OCI-LY7 (cell line): ENCODE measurements at regions not wholly inside any gene's neighbourhood (a gene's known extent, or its start where the extent isn't known, plus 50 kb on each side); places are given as distances from the start of the nearest gene placed in this dataset.

Source experiments
- BruUV-seq: library from RNA; stranded (reverse); fragments of 400-500 nt; replicated peaks from 2 replicates; lab custom pipeline; 2021; lab: Mats Ljungman, UMichigan
- CTCF ChIA-PET: fragments of 300-600 bp; sonication (Branson Sonifier 250); formaldehyde crosslinking; loops from one replicate; lab custom pipeline; 2022; ENCODE audit warnings: antibody characterized with exemption; ENCODE audit not compliant: unreplicated experiment; lab: Charles Lee
- POLR2A ChIA-PET: fragments of 300-600 bp; sonication (Branson Sonifier 250); formaldehyde crosslinking; loops from one replicate; lab custom pipeline; 2022; ENCODE audit warnings: antibody characterized with exemption; lab: Charles Lee
- DNase-seq: peaks from one replicate; pipeline ENCODE4 v3.0.0-alpha.2; 2015; ENCODE audit warnings: low spot score
- H2AFZ ChIP-seq: fragments of 200-600 bp; sonication (generic), shearing (Covaris generic); 2 replicates; pipeline ENCODE4 v1.6.1; 2014; ENCODE audit warnings: mild to moderate bottlenecking, antibody characterized with exemption, low read length, moderate library complexity
- H3K27ac ChIP-seq: fragments of 200-600 bp; sonication (generic); 2 replicates; pipeline ENCODE4 v1.5.1; 2014; ENCODE audit warnings: mixed run types, low read depth, mild to moderate bottlenecking, moderate library complexity, low read length, inconsistent platforms; ENCODE audit not compliant: poor library complexity, severe bottlenecking
- H3K36me3 ChIP-seq: fragments of 200-600 bp; sonication (generic); 2 replicates; pipeline ENCODE4 v1.6.1; 2014; ENCODE audit warnings: mild to moderate bottlenecking, antibody characterized with exemption, low read length, moderate library complexity, mixed read lengths; ENCODE audit not compliant: insufficient read depth
- H3K4me1 ChIP-seq: fragments of 200-600 bp; sonication (generic); 2 replicates; pipeline ENCODE4 v1.5.1; 2014; ENCODE audit warnings: mild to moderate bottlenecking, low read length; ENCODE audit not compliant: insufficient read depth, poor library complexity, severe bottlenecking
- H3K4me2 ChIP-seq: fragments of 200-600 bp; sonication (generic); 2 replicates; pipeline ENCODE4 v1.6.1; 2014; ENCODE audit warnings: mild to moderate bottlenecking, low read length
- H3K4me3 ChIP-seq: fragments of 200-600 bp; sonication (generic); 2 replicates; pipeline ENCODE4 v1.5.1; 2014; ENCODE audit warnings: mild to moderate bottlenecking, low read depth, low read length; ENCODE audit not compliant: poor library complexity, severe bottlenecking
- H3K79me2 ChIP-seq: fragments of 200-600 bp; sonication (generic); 2 replicates; pipeline ENCODE4 v1.6.1; 2016; ENCODE audit warnings: low read depth, mild to moderate bottlenecking, low read length, moderate library complexity, mixed read lengths; ENCODE audit not compliant: insufficient read depth
- H3K9me2 ChIP-seq: fragments of 200-600 bp; sonication (generic); 2 replicates; pipeline ENCODE4 v1.6.1; 2016; ENCODE audit warnings: mild to moderate bottlenecking, low read length, mixed read lengths; ENCODE audit not compliant: insufficient read depth
- H3K9me3 ChIP-seq: fragments of 200-600 bp; sonication (generic); 2 replicates; pipeline ENCODE4 v1.6.1; 2014; ENCODE audit warnings: mild to moderate bottlenecking, mixed run types, low read length, mixed read lengths
- H4K20me1 ChIP-seq: fragments of 200-600 bp; sonication (generic); 2 replicates; pipeline ENCODE4 v1.6.1; 2014; ENCODE audit warnings: mild to moderate bottlenecking, antibody characterized with exemption, low read length, moderate library complexity, mixed read lengths; ENCODE audit not compliant: insufficient read depth
- EZH2phosphoT487 ChIP-seq: fragments of 200-600 bp; sonication (generic); IDR thresholded peaks from 2 replicates; pipeline ENCODE4 v1.6.1; 2018; ENCODE audit warnings: low read depth, borderline replicate concordance, mild to moderate bottlenecking, mixed run types, antibody characterized with exemption, low read length, moderate library complexity, mixed read lengths
- intact Hi-C: fragments of 100-400 bp; cut with micrococcal nuclease; formaldehyde crosslinking; loops from one replicate; pipeline ENCODE4 v1.10.0; 2022; ENCODE audit not compliant: unreplicated experiment
- TF ChIP-seq, protein P1 (sequence below): fragments of 200-600 bp; sonication (generic); conservative IDR thresholded peaks from 2 replicates; pipeline ENCODE4 v1.5.1; 2014; ENCODE audit warnings: mild to moderate bottlenecking, antibody characterized with exemption, low read length, moderate library complexity, mixed read lengths

DNA sequence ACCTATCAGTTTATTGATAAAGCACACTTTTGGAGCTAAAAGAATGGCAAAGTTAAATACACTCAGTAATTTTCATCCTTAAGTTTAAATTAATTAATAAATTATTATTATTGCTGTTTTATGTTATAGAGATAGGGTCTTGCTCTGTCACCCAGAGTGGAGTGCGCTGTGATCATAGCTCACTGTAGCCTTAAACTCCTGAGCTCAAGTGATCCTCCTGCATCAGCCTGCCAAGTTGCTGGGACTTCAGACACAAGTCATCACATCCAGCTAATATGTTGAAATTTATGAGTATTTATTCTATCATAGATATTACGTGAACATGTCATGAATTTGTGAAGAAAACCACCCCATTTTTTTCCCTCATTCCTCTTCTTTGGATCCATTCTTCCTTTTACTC, 64.2 kb downstream of the GJA1 start:
- Histone ChIP-seq H3K4me2 (no peak overlapping the region), H2AFZ (no peak overlapping the region), H3K4me1 (no peaks in the 10 kb centered on the region), H3K4me3 (no peak overlapping the region), H4K20me1 (no peaks in the 10 kb centered on the region), H3K36me3 (no peaks in the 10 kb centered on the region), H3K79me2 (no peaks in the 10 kb centered on the region), H3K27ac (no peak overlapping the region), H3K9me3 (no peaks in the 10 kb centered on the region), H3K9me2 (no peaks in the 10 kb centered on the region)
- TF ChIP-seq, protein P1, sequence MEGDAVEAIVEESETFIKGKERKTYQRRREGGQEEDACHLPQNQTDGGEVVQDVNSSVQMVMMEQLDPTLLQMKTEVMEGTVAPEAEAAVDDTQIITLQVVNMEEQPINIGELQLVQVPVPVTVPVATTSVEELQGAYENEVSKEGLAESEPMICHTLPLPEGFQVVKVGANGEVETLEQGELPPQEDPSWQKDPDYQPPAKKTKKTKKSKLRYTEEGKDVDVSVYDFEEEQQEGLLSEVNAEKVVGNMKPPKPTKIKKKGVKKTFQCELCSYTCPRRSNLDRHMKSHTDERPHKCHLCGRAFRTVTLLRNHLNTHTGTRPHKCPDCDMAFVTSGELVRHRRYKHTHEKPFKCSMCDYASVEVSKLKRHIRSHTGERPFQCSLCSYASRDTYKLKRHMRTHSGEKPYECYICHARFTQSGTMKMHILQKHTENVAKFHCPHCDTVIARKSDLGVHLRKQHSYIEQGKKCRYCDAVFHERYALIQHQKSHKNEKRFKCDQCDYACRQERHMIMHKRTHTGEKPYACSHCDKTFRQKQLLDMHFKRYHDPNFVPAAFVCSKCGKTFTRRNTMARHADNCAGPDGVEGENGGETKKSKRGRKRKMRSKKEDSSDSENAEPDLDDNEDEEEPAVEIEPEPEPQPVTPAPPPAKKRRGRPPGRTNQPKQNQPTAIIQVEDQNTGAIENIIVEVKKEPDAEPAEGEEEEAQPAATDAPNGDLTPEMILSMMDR: no peak
- no peak for TF ChIP-seq EZH2phosphoT487
- ChIA-PET POLR2A (interaction anchor here (0.6 to 0.8 kb wide), 2 partner anchors 11 to 78 kb away, joined by 3 to 4 read pairs; no protein-coding TSS in a partner anchor), CTCF (no interaction called here)
- intact Hi-C loops: no loop called here
- no TSS peak for BruUV-seq
- DNase-seq: no peak

DNA sequence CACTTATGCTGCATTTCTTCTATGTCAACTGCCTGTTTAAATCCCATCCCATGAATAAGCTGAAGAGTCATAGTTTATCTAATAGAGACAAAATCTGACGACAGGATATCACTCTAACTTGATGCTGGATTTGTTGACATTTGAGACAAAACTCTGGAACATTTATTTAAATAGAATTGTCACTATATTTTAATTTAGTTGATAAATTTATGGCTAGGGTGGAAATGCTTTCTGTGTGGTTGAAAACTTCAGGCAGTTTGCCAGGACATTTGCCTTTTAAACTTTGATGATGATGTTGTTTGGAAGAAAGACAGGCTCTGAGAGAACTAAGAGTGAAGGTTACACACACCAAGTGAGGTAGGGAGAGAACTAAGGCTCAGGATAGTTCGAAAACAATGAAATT, 68.1 kb downstream of the GJA1 start:
- H3K36me3 ChIP-seq: no peaks in the 10 kb centered on the region
- H3K27ac ChIP-seq: no peak overlapping the region
- no peak overlapping the region for H3K4me3 ChIP-seq
- TF ChIP-seq, protein P1: no peak
- TF ChIP-seq EZH2phosphoT487: no peak
- no peak overlapping the region for H3K4me2 ChIP-seq
- no TSS peak for BruUV-seq
- intact Hi-C loops: no loop called here
- no peak overlapping the region for H2AFZ ChIP-seq
- ChIA-PET POLR2A (no interaction called here), CTCF (no interaction called here)
- H3K79me2 ChIP-seq: no peaks in the 10 kb centered on the region
- no peaks in the 10 kb centered on the region for H3K9me3 ChIP-seq
- no peaks in the 10 kb centered on the region for H3K4me1 ChIP-seq
- no peaks in the 10 kb centered on the region for H4K20me1 ChIP-seq
- DNase-seq: no peak
- H3K9me2 ChIP-seq: no peaks in the 10 kb centered on the region

DNA sequence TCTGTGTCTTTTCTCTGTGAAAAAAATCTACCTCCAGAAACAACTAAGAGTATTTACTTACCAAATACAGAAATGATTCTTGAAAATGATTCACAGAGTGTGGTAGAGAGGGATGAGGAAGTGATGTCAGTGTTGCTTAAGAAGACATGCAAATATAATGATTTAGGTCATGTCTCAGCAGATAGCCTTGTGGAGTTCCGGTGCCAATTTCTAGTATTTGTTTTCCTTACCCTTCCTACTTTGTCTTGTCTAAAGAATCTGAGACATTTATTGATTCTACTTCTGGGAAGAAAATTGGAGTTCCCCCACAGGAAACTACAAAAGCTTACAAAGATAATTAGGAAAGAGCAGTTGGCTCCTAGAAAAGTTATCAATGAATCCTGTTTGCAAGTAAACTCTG, 68.8 kb downstream of the GJA1 start:
- POLR2A ChIA-PET: interaction anchor here (1.3 to 1.4 kb wide), 2 partner anchors 8 to 21 kb away, joined by 3 to 5 read pairs; no protein-coding TSS in a partner anchor
- Histone ChIP-seq H2AFZ (no peak overlapping the region), H3K9me2 (no peaks in the 10 kb centered on the region), H3K27ac (no peak overlapping the region), H3K9me3 (no peaks in the 10 kb centered on the region), H4K20me1 (no peaks in the 10 kb centered on the region), H3K4me3 (no peak overlapping the region), H3K4me2 (no peak overlapping the region), H3K79me2 (no peaks in the 10 kb centered on the region), H3K36me3 (no peaks in the 10 kb centered on the region), H3K4me1 (no peaks in the 10 kb centered on the region)
- TF ChIP-seq EZH2phosphoT487: no peak
- TF ChIP-seq, protein P1: no peak
- BruUV-seq: no TSS peak
- intact Hi-C loops: no loop called here
- DNase-seq: no peak
- CTCF ChIA-PET: no interaction called here
